ENCODE measurements at regions not wholly inside any gene's neighbourhood (a gene's known extent, or its start where the extent isn't known, plus 50 kb on each side); places are given as distances from the start of the nearest gene placed in this dataset. TPM values are rescaled to one million over a fixed set of nuclear protein-coding genes. Genes with fewer than 3 reads are reported as not detected.

- Histone ChIP-seq H3K79me1 (ENCODE audit: low read length) (no peaks in the 10 kb centered on the region), H4K8ac (ENCODE audit: low read depth, low read length) (no peak overlapping the region), H3K27ac (ENCODE audit: low read depth, low read length) (no peak overlapping the region), H2BK15ac (replicated peaks; ENCODE audit: low read depth) (no peak overlapping the region), H3K9ac (ENCODE audit: low read length) (no peak overlapping the region), H2BK5ac (ENCODE audit: low read length) (no peak overlapping the region), H3K4me2 (ENCODE audit: low read length) (no peak overlapping the region), H4K5ac (ENCODE audit: low read length) (no peak overlapping the region), H3K27me3 (ENCODE audit: insufficient read depth, low read length, poor library complexity) (no peaks in the 10 kb centered on the region), H3K4me3 (ENCODE audit: low read length) (no peak overlapping the region), H3K4me1 (ENCODE audit: control insufficient read depth, low read depth, low read length) (no peaks in the 10 kb centered on the region), H3K4ac (ENCODE audit: low read depth, low read length) (no peak overlapping the region), H3K56ac (ENCODE audit: low read length) (no peak overlapping the region), H3K23ac (ENCODE audit: low read length) (no peak overlapping the region), H3K36me3 (ENCODE audit: control insufficient read depth, insufficient read depth, low read length) (no peaks in the 10 kb centered on the region), H3K18ac (ENCODE audit: low read length) (no peak overlapping the region), H3K79me2 (ENCODE audit: control insufficient read depth, insufficient read depth, low read length) (no peaks in the 10 kb centered on the region), H2AK5ac (ENCODE audit: low read length) (no peak overlapping the region), H2BK120ac (ENCODE audit: low read depth, low read length) (no peak overlapping the region)
- WGBS (ENCODE audit: extremely low coverage, insufficient coverage, low lambda C conversion rate), result no CpG with 5 or more reads among the region's 13 CpGs
- DNase-seq, result no peak
Measured at GRCh38 chr2:9793156-9793917, 49.9 kb upstream of the TAF1B start.

Small RNAs in the stretch of these regions (small RNA-seq; reads per million reads assigned to genes)
- gene AC082651.2 (ENCODE audit: insufficient read depth) (not detected), gene RNU4-73P (ENCODE audit: insufficient read depth) (not detected)

Measured in mesendoderm (in vitro differentiated cells).